Suprapubic skin (tissue), 4 donors: ENCODE measurements at regions not wholly inside any gene's neighbourhood (a gene's known extent, or its start where the extent isn't known, plus 50 kb on each side); places are given as distances from the start of the nearest gene placed in this dataset.

Experiments
- CTCF ChIP-seq, 2 donors: fragments of 200-600 bp in 1 of 2; fragments of 450-650 bp in 1 of 2; sonication (generic) in 1 of 2; IDR thresholded peaks; one replicate each; pipeline ENCODE4 v1.5.1; 2016 to 2019; ENCODE audit warnings: antibody characterized with exemption in 2 of 2, mild to moderate bottlenecking in 1 of 2, moderate library complexity in 1 of 2
- EP300 ChIP-seq: sonication (generic); formaldehyde crosslinking; IDR thresholded peaks from one replicate; pipeline ENCODE4 v1.6.1; 2017; ENCODE audit warnings: antibody characterized with exemption
- POLR2A ChIP-seq, 2 donors: fragments of 450-650 bp; IDR thresholded peaks; one replicate each; pipeline ENCODE4 v1.6.1; 2017; ENCODE audit warnings: antibody characterized with exemption in 2 of 2, mild to moderate bottlenecking in 2 of 2, moderate library complexity in 2 of 2
- POLR2AphosphoS5 ChIP-seq, 3 donors: sonication (generic); formaldehyde crosslinking; IDR thresholded peaks; one replicate each; pipeline ENCODE4 v1.6.1; 2017; ENCODE audit warnings: antibody characterized with exemption in 3 of 3

GRCh38 chr6:94835264-94835663 is 742.1 kb upstream of the MANEA start:
- TF ChIP-seq CTCF (IDR thresholded peaks at IDR 0.05): no peak
- TF ChIP-seq POLR2AphosphoS5 (IDR thresholded peaks at IDR 0.05): no peak
- TF ChIP-seq POLR2A (IDR thresholded peaks at IDR 0.05): no peak
- TF ChIP-seq EP300: no peak
